ENCODE measurements at regions not wholly inside any gene's neighbourhood (a gene's known extent, or its start where the extent isn't known, plus 50 kb on each side); places are given as distances from the start of the nearest gene placed in this dataset.

- TF ChIP-seq CTCF (IDR thresholded peaks at IDR 0.05; ENCODE audit: extremely low read depth, missing control alignments), result no peak
- no peak for DNase-seq (ENCODE audit: low spot score)
Measured at GRCh38 chr5:2208239-2208544, 325.5 kb upstream of the IRX4 start.

GRCh38 chr5:2207416-2208238 lies 324.9 kb upstream of the IRX4 start:
- DNase-seq (ENCODE audit: low spot score), result no peak
- TF ChIP-seq CTCF (IDR thresholded peaks at IDR 0.05; ENCODE audit: extremely low read depth, missing control alignments), result no peak

GRCh38 chr5:2207109-2207399 lies 324.3 kb upstream of the IRX4 start:
- no peak for DNase-seq (ENCODE audit: low spot score)
- no peak for TF ChIP-seq CTCF (IDR thresholded peaks at IDR 0.05; ENCODE audit: extremely low read depth, missing control alignments)

- TF ChIP-seq CTCF (IDR thresholded peaks at IDR 0.05; ENCODE audit: extremely low read depth, missing control alignments), result no peak
Measured at GRCh38 chr5:2206293-2207108, 323.8 kb upstream of the IRX4 start.

GRCh38 chr5:2205596-2206226 lies 323.0 kb upstream of the IRX4 start:
- no peak for TF ChIP-seq CTCF (IDR thresholded peaks at IDR 0.05; ENCODE audit: extremely low read depth, missing control alignments)
- no peak for DNase-seq (ENCODE audit: low spot score)

More at GRCh38 chr5:2206293-2207108, 323.8 kb upstream of the IRX4 start:
- no peak for DNase-seq (ENCODE audit: low spot score)

- no peak for TF ChIP-seq CTCF (IDR thresholded peaks at IDR 0.05; ENCODE audit: extremely low read depth, missing control alignments)
Measured at GRCh38 chr5:2205185-2205585, 322.5 kb upstream of the IRX4 start.

More at GRCh38 chr5:2205185-2205585, 322.5 kb upstream of the IRX4 start:
- DNase-seq (ENCODE audit: low spot score), result no peak

Measured in GM20000 (cell line).